ENCODE measurements at regions not wholly inside any gene's neighbourhood (a gene's known extent, or its start where the extent isn't known, plus 50 kb on each side); places are given as distances from the start of the nearest gene placed in this dataset.

- TF ChIP-seq ATF6 (CRISPR knock-in tag; IDR thresholded peaks at IDR 0.05) = no peak
- TF ChIP-seq CTCF (IDR thresholded peaks at IDR 0.05) = no peak
- no peak for TF ChIP-seq TEAD4 (CRISPR knock-in tag; IDR thresholded peaks at IDR 0.05)
- TF ChIP-seq FOXP1 (CRISPR knock-in tag; IDR thresholded peaks at IDR 0.05; ENCODE audit: borderline replicate concordance) = no peak
- TF ChIP-seq IRF2 (CRISPR knock-in tag; IDR thresholded peaks at IDR 0.05; ENCODE audit: borderline replicate concordance, low read depth) = no peak
- no peak for TF ChIP-seq MAX (CRISPR knock-in tag; IDR thresholded peaks at IDR 0.05)
- no peak for TF ChIP-seq NFATC4 (CRISPR knock-in tag; IDR thresholded peaks at IDR 0.05)
- TF ChIP-seq ZNF423 (CRISPR knock-in tag; IDR thresholded peaks at IDR 0.05) = no peak
- TF ChIP-seq CREB1 (CRISPR knock-in tag; IDR thresholded peaks at IDR 0.05) = no peak
- TF ChIP-seq TCF7 (CRISPR knock-in tag; IDR thresholded peaks at IDR 0.05; ENCODE audit: low read depth) = no peak
- no peak for TF ChIP-seq FOXP4 (CRISPR knock-in tag; IDR thresholded peaks at IDR 0.05)
- TF ChIP-seq TP53 (CRISPR knock-in tag; IDR thresholded peaks at IDR 0.05) = no peak
Measured at GRCh38 chr1:70497152-70497551, 86.1 kb downstream of the CTH start.

Measured in WTC11 (cell line).